ENCODE measurements at regions not wholly inside any gene's neighbourhood (a gene's known extent, or its start where the extent isn't known, plus 50 kb on each side); places are given as distances from the start of the nearest gene placed in this dataset.

GRCh38 chr18:24819141-24819890, 358.9 kb downstream of the HRH4 start:
- no peak for DNase-seq

GRCh38 chr18:24825397-24825796, 365.0 kb downstream of the HRH4 start:
- no peak for DNase-seq

GRCh38 chr18:24826605-24827004, 366.2 kb downstream of the HRH4 start:
- no peak for DNase-seq

GRCh38 chr18:24827501-24827900, 367.1 kb downstream of the HRH4 start:
- DNase-seq, result no peak

- no peak for DNase-seq
These were observed 370.6 kb downstream of the HRH4 start for GRCh38 chr18:24831081-24831480.

GRCh38 chr18:24831871-24832665, 371.6 kb downstream of the HRH4 start:
- no peak for DNase-seq

GRCh38 chr18:24835751-24836150, 375.3 kb downstream of the HRH4 start:
- no peak for DNase-seq

- no peak for DNase-seq
These were observed 376.6 kb downstream of the HRH4 start for GRCh38 chr18:24837066-24837465.

GRCh38 chr18:24840051-24840450, 379.6 kb downstream of the HRH4 start:
- DNase-seq, result no peak

- no peak for DNase-seq
These were observed 380.2 kb downstream of the HRH4 start for GRCh38 chr18:24840640-24841039.

GRCh38 chr18:24841536-24841935, 381.1 kb downstream of the HRH4 start:
- no peak for DNase-seq

GRCh38 chr18:24843123-24843522, 382.7 kb downstream of the HRH4 start:
- DNase-seq, result no peak

- no peak for DNase-seq
These were observed 385.7 kb downstream of the HRH4 start for GRCh38 chr18:24846138-24846537.

GRCh38 chr18:24850532-24850931, 390.1 kb downstream of the HRH4 start:
- no peak for DNase-seq

GRCh38 chr18:24853076-24853475, 392.6 kb downstream of the HRH4 start:
- no peak for DNase-seq

GRCh38 chr18:24860978-24861680, 400.7 kb downstream of the HRH4 start:
- no peak for DNase-seq

GRCh38 chr18:24862201-24862816, 401.9 kb downstream of the HRH4 start:
- DNase-seq, result no peak

GRCh38 chr18:24868311-24868710, 407.9 kb downstream of the HRH4 start:
- DNase-seq, result no peak

- no peak for DNase-seq
These were observed 408.4 kb downstream of the HRH4 start for GRCh38 chr18:24868760-24869237.

GRCh38 chr18:24869285-24869684, 408.8 kb downstream of the HRH4 start:
- DNase-seq, result no peak

- no peak for DNase-seq
These were observed 414.8 kb downstream of the HRH4 start for GRCh38 chr18:24875286-24875685.

GRCh38 chr18:24875777-24876176, 415.3 kb downstream of the HRH4 start:
- DNase-seq, result no peak
